AG09309 (cell line): ENCODE measurements at regions not wholly inside any gene's neighbourhood (a gene's known extent, or its start where the extent isn't known, plus 50 kb on each side); places are given as distances from the start of the nearest gene placed in this dataset.

Source experiments
- DNase-seq: peaks from one replicate; pipeline ENCODE4 v3.0.0-alpha.2; 2010; ENCODE audit warnings: low read depth
- H3K4me3 ChIP-seq: 2 replicates; pipeline ENCODE4 v1.5.1; 2011; ENCODE audit warnings: mild to moderate bottlenecking, low read depth, low read length, moderate library complexity; ENCODE audit not compliant: control insufficient read depth
- CTCF ChIP-seq: IDR thresholded peaks from 2 replicates; pipeline ENCODE4 v1.5.1; 2011; ENCODE audit warnings: mild to moderate bottlenecking, low read depth, low read length, inconsistent platforms; ENCODE audit not compliant: insufficient read depth, control insufficient read depth; ENCODE audit errors: missing control alignments

- no peak for TF ChIP-seq CTCF
- no peak for DNase-seq
- H3K4me3 ChIP-seq = no peak overlapping the region
These were observed 85.6 kb upstream of the CCDC112 start for GRCh38 chr5:115381911-115382662.

- H3K4me3 ChIP-seq = no peak overlapping the region
- DNase-seq = no peak
- no peak for TF ChIP-seq CTCF
These were observed 83.3 kb upstream of the CCDC112 start for GRCh38 chr5:115379622-115380344.

DNA sequence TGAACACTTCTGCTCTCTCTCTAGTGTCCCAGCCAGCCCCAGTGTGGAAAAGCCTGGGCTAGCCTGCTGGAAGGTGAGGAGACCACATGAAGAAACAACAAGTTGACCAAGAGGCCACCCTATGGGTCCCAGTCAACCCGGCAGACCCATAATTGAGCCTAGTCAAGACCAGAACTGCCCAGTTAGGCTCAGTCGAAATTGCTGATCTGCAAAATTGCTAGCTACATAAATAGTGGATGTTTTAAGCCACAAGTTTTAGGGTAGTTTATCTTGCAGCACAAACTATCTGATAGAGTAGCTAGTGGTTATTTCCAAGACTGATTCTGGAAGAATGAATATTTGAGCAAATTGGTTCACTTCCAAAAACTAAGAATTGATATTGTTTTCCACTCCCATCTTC is 82.3 kb upstream of the CCDC112 start:
- no peak for TF ChIP-seq CTCF
- no peak overlapping the region for H3K4me3 ChIP-seq
- no peak for DNase-seq

DNA sequence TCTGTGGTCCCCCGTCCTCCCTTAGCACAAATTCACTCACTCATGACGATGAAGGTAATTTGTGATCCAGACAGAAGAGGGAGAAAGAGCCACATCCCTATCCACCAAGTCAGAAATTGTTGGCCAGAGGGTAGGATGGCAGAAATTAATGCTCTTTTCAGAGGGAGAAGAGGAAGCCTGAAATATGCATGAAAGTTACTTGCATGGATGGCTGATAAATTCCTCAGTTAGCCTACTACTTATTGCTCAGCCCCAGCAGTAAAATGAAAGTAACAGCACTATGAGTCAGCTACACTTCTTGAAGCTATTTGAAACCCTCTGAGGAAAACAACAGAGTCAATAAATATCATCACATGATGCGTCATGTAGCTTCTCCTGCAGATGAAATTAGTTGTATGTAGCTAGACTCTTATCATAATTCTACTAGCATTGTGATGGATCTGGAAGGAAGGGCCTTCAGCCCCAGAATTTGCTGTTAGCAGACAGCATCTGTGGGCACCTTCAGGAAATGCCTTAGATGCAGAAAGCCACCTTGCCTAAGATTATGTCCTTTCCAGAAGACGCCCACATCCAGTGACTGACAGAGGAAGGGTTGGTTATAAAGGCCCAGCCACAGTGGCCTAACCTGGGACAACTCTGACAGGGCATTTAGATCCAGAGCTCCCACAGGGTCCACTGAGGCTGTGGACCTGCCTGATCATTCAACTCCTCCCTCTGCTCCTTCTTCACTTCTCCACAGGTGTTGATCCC is 81.2 kb upstream of the CCDC112 start:
- peak; percentile 96 for DNase-seq
- no peak overlapping the region; the same call in 1 of the 2 replicates for H3K4me3 ChIP-seq
- TF ChIP-seq CTCF = peak; percentile 60

- no peak for DNase-seq
- no peak for TF ChIP-seq CTCF
These were observed 79.4 kb upstream of the CCDC112 start for GRCh38 chr5:115375893-115376292.

GRCh38 chr5:115374057-115374775 is 77.8 kb upstream of the CCDC112 start:
- no peak for DNase-seq
- TF ChIP-seq CTCF = no peak
- H3K4me3 ChIP-seq = no peak overlapping the region

More at GRCh38 chr5:115375893-115376292, 79.4 kb upstream of the CCDC112 start:
- H3K4me3 ChIP-seq = no peak overlapping the region
